ENCODE measurements at regions not wholly inside any gene's neighbourhood (a gene's known extent, or its start where the extent isn't known, plus 50 kb on each side); places are given as distances from the start of the nearest gene placed in this dataset.

GRCh38 chr17:62189377-62189776, 124.3 kb upstream of the MED13 start:
- no peaks in the 10 kb centered on the region for H4K20me1 ChIP-seq (ENCODE audit: insufficient read depth, low read length)
- no peak overlapping the region for H3K9ac ChIP-seq (ENCODE audit: low read length)
- H3K4me1 ChIP-seq (ENCODE audit: low read length) = no peaks in the 10 kb centered on the region
- H3K27me3 ChIP-seq (replicated peaks; ENCODE audit: insufficient read depth, low read length) = no peaks in the 10 kb centered on the region
- H3K4me3 ChIP-seq (ENCODE audit: low read length) = no peak overlapping the region
- no peak overlapping the region for H3K4me2 ChIP-seq (ENCODE audit: low read depth, low read length)
- no peaks in the 10 kb centered on the region for H3K36me3 ChIP-seq (replicated peaks; ENCODE audit: insufficient read depth, low read length)
- no peaks in the 10 kb centered on the region for H3K79me2 ChIP-seq (ENCODE audit: low read length)
- H3K9me3 ChIP-seq (replicated peaks; ENCODE audit: insufficient read depth, low read length) = no peaks in the 10 kb centered on the region
- no peaks in the 10 kb centered on the region for H3K9me2 ChIP-seq (replicated peaks; ENCODE audit: insufficient read depth, low read length)
- no peak for DNase-seq
- TF ChIP-seq CTCF (IDR thresholded peaks at IDR 0.05; ENCODE audit: low read length) (no peak), EZH2 (optimal IDR thresholded peaks at IDR 0.05; ENCODE audit: low read depth, low read length) (no peak), EZH2phosphoT487 (IDR thresholded peaks at IDR 0.05; ENCODE audit: low read length) (no peak)
- no peaks in the 10 kb centered on the region for H3F3A ChIP-seq (ENCODE audit: insufficient read depth, low read length)
- H2AFZ ChIP-seq (ENCODE audit: low read length) = no peak overlapping the region
- H3K27ac ChIP-seq (ENCODE audit: low read length) = no peak overlapping the region

DNA sequence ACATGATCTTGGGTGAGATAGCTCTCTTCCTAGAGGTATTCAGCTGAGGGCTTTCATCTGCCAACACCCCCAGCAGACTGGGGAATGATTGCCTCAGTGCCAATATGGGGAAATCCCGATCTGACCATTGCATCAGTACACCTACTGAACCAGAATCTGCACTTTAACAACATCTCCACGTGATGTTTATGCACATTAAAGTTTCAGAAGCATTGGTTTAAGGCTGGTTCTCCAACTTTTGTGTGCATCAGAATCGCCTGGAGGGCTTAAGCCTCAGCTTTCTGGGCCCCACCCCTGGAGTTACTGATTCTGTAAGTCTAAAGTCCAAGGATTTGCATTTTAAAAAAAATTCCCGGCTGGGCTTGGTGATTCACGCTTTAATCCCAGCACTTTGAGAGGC, 123.6 kb upstream of the MED13 start:
- Histone ChIP-seq H3K27me3 (replicated peaks; ENCODE audit: insufficient read depth, low read length) (no peaks in the 10 kb centered on the region), H3K9me2 (replicated peaks; ENCODE audit: insufficient read depth, low read length) (no peaks in the 10 kb centered on the region), H2AFZ (ENCODE audit: low read length) (no peak overlapping the region), H3K79me2 (ENCODE audit: low read length) (no peaks in the 10 kb centered on the region), H3F3A (ENCODE audit: insufficient read depth, low read length) (no peaks in the 10 kb centered on the region), H3K4me2 (ENCODE audit: low read depth, low read length) (no peak overlapping the region), H3K4me3 (ENCODE audit: low read length) (no peak overlapping the region), H3K9ac (ENCODE audit: low read length) (no peak overlapping the region), H3K4me1 (ENCODE audit: low read length) (no peaks in the 10 kb centered on the region), H3K27ac (ENCODE audit: low read length) (no peak overlapping the region), H3K36me3 (replicated peaks; ENCODE audit: insufficient read depth, low read length) (no peaks in the 10 kb centered on the region), H3K9me3 (replicated peaks; ENCODE audit: insufficient read depth, low read length) (no peaks in the 10 kb centered on the region), H4K20me1 (ENCODE audit: insufficient read depth, low read length) (no peaks in the 10 kb centered on the region)
- DNase-seq = no peak
- TF ChIP-seq EZH2phosphoT487 (IDR thresholded peaks at IDR 0.05; ENCODE audit: low read length) (no peak), CTCF (IDR thresholded peaks at IDR 0.05; ENCODE audit: low read length) (no peak), EZH2 (optimal IDR thresholded peaks at IDR 0.05; ENCODE audit: low read depth, low read length) (no peak)

- Histone ChIP-seq H3K27me3 (replicated peaks; ENCODE audit: insufficient read depth, low read length) (no peaks in the 10 kb centered on the region), H2AFZ (ENCODE audit: low read length) (no peak overlapping the region), H3K36me3 (replicated peaks; ENCODE audit: insufficient read depth, low read length) (no peaks in the 10 kb centered on the region), H3K9me2 (replicated peaks; ENCODE audit: insufficient read depth, low read length) (no peaks in the 10 kb centered on the region), H4K20me1 (ENCODE audit: insufficient read depth, low read length) (no peaks in the 10 kb centered on the region), H3K4me2 (ENCODE audit: low read depth, low read length) (no peak overlapping the region), H3K4me3 (ENCODE audit: low read length) (no peak overlapping the region), H3K4me1 (ENCODE audit: low read length) (no peaks in the 10 kb centered on the region), H3K9me3 (replicated peaks; ENCODE audit: insufficient read depth, low read length) (no peaks in the 10 kb centered on the region), H3K9ac (ENCODE audit: low read length) (no peak overlapping the region), H3K79me2 (ENCODE audit: low read length) (no peaks in the 10 kb centered on the region), H3F3A (ENCODE audit: insufficient read depth, low read length) (no peaks in the 10 kb centered on the region), H3K27ac (ENCODE audit: low read length) (no peak overlapping the region)
- DNase-seq = no peak
- TF ChIP-seq EZH2 (optimal IDR thresholded peaks at IDR 0.05; ENCODE audit: low read depth, low read length) (no peak), EZH2phosphoT487 (IDR thresholded peaks at IDR 0.05; ENCODE audit: low read length) (no peak), CTCF (IDR thresholded peaks at IDR 0.05; ENCODE audit: low read length) (no peak)
These were observed 122.6 kb upstream of the MED13 start for GRCh38 chr17:62187681-62188080.
